DOHH2 (cell line): ENCODE measurements at regions not wholly inside any gene's neighbourhood (a gene's known extent, or its start where the extent isn't known, plus 50 kb on each side); places are given as distances from the start of the nearest gene placed in this dataset.

ENCODE experiments used
- H3F3A ChIP-seq: fragments of 200-600 bp; sonication (generic), shearing (Covaris generic); 2 replicates; pipeline ENCODE4 v1.6.0; 2016; ENCODE audit warnings: antibody characterized with exemption, mild to moderate bottlenecking; ENCODE audit not compliant: control insufficient read depth, insufficient read depth
- H3K27ac ChIP-seq: fragments of 200-600 bp; sonication (generic); 2 replicates; pipeline ENCODE4 v1.5.1; 2014; ENCODE audit warnings: low read depth, mild to moderate bottlenecking, low read length, moderate library complexity
- H3K27me3 ChIP-seq: fragments of 200-600 bp; sonication (generic); 2 replicates; pipeline ENCODE4 v1.6.1; 2014; ENCODE audit warnings: mild to moderate bottlenecking, low read length, mixed read lengths; ENCODE audit not compliant: control insufficient read depth
- H3K36me3 ChIP-seq: fragments of 200-600 bp; sonication (generic); 2 replicates; pipeline ENCODE4 v1.6.1; 2014; ENCODE audit warnings: mild to moderate bottlenecking, low read length, moderate library complexity, mixed read lengths; ENCODE audit not compliant: control insufficient read depth
- H3K4me1 ChIP-seq: fragments of 200-600 bp; sonication (generic); 2 replicates; pipeline ENCODE4 v1.6.1; 2014; ENCODE audit warnings: mild to moderate bottlenecking, low read length, mixed read lengths; ENCODE audit not compliant: control insufficient read depth
- H3K4me2 ChIP-seq: fragments of 200-600 bp; sonication (generic); 2 replicates; pipeline ENCODE4 v1.6.0; 2014; ENCODE audit warnings: mild to moderate bottlenecking, low read length, moderate library complexity
- H3K4me3 ChIP-seq: fragments of 200-600 bp; sonication (generic); 2 replicates; pipeline ENCODE4 v1.5.1; 2014; ENCODE audit warnings: mild to moderate bottlenecking, low read length, mixed read lengths
- H3K79me2 ChIP-seq: fragments of 200-600 bp; sonication (generic); 2 replicates; pipeline ENCODE4 v1.6.1; 2014; ENCODE audit warnings: mild to moderate bottlenecking, low read length, mixed read lengths; ENCODE audit not compliant: control insufficient read depth
- H3K9me2 ChIP-seq: fragments of 200-600 bp; sonication (generic); replicated peaks from 2 replicates; pipeline ENCODE4 v1.6.1; 2014; ENCODE audit warnings: mild to moderate bottlenecking, low read length, mixed read lengths; ENCODE audit not compliant: control insufficient read depth
- H3K9me3 ChIP-seq: fragments of 200-600 bp; sonication (generic); 2 replicates; pipeline ENCODE4 v1.6.1; 2014; ENCODE audit warnings: antibody characterized with exemption, low read length, mixed read lengths; ENCODE audit not compliant: control insufficient read depth, insufficient read depth
- H4K20me1 ChIP-seq: fragments of 200-600 bp; sonication (generic); 2 replicates; pipeline ENCODE4 v1.6.0; 2014; ENCODE audit warnings: low read depth, mild to moderate bottlenecking, antibody characterized with exemption, low read length, moderate library complexity; ENCODE audit not compliant: control insufficient read depth, insufficient read depth
- EZH2phosphoT487 ChIP-seq: fragments of 200-600 bp; sonication (generic); IDR thresholded peaks from 2 replicates; pipeline ENCODE4 v1.6.1; 2017; ENCODE audit warnings: borderline replicate concordance, mild to moderate bottlenecking, antibody characterized with exemption, low read length, moderate library complexity, mixed read lengths
- TF ChIP-seq, protein P1 (sequence below): fragments of 200-600 bp; sonication (generic); IDR thresholded peaks from one replicate; pipeline ENCODE4 v1.5.1; 2014; ENCODE audit warnings: antibody characterized with exemption, mild to moderate bottlenecking, low read depth, low read length; ENCODE audit not compliant: poor library complexity, severe bottlenecking

DNA sequence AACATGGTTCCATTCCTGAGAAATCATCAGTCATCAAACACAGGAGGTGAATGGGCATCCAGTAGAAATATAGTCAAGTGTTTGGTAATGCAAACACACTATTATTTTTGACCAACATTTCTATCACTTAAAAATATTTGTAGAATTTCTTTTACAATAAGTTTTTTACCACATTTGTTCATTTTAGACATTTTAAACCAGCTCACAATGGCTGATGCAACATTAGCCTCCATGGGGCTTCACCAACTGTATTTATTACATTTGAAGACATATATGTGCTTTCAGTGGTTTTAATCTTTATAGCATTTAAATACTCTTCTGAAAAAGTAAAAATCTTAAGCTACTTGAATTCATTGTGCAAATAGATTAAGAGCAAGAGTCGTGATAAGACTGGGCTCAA is 1201.4 kb upstream of the TMEM132C start:
- H3K27ac ChIP-seq = no peak overlapping the region
- H3F3A ChIP-seq = no peaks in the 10 kb centered on the region
- H3K36me3 ChIP-seq = no peaks in the 10 kb centered on the region
- TF ChIP-seq, protein P1, sequence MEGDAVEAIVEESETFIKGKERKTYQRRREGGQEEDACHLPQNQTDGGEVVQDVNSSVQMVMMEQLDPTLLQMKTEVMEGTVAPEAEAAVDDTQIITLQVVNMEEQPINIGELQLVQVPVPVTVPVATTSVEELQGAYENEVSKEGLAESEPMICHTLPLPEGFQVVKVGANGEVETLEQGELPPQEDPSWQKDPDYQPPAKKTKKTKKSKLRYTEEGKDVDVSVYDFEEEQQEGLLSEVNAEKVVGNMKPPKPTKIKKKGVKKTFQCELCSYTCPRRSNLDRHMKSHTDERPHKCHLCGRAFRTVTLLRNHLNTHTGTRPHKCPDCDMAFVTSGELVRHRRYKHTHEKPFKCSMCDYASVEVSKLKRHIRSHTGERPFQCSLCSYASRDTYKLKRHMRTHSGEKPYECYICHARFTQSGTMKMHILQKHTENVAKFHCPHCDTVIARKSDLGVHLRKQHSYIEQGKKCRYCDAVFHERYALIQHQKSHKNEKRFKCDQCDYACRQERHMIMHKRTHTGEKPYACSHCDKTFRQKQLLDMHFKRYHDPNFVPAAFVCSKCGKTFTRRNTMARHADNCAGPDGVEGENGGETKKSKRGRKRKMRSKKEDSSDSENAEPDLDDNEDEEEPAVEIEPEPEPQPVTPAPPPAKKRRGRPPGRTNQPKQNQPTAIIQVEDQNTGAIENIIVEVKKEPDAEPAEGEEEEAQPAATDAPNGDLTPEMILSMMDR = no peak
- H3K9me3 ChIP-seq = no peaks in the 10 kb centered on the region
- H3K4me1 ChIP-seq = no peaks in the 10 kb centered on the region
- H4K20me1 ChIP-seq = no peaks in the 10 kb centered on the region
- no peak overlapping the region for H3K4me3 ChIP-seq
- H3K4me2 ChIP-seq = no peak overlapping the region
- no peaks in the 10 kb centered on the region for H3K27me3 ChIP-seq
- H3K79me2 ChIP-seq = no peaks in the 10 kb centered on the region
- no peaks in the 10 kb centered on the region for H3K9me2 ChIP-seq

DNA sequence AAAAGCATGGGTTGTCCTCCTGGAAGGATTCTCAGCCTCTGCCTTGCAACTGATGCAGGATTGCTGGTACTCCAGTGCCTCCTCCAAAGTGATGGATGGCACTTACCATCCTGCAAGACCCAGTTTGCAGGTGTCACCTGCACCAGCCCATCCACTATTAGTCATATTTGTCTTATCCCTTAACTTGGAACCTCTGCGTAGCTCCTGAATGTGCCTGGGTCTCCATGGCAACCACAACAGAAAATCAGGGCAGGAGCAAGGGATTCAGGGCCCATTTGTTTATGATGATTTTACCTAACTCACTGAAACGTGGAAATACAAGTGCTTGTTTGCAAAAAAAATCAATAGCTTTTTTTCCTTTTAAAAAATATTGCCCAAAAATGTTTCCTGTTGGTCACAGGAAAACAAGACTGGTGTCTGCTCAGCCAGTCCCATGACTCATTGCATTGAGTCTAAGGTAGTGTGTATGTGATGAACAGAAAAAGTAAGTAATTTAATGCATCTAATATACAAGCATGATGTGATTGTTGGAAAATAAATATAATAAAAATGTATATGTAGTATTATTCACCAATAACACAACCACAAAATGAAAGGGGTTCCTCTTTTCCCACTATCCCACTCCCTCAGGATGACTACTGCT is 1196.3 kb upstream of the TMEM132C start:
- Histone ChIP-seq H3K9me2 (no peaks in the 10 kb centered on the region), H3K36me3 (no peaks in the 10 kb centered on the region), H3K9me3 (no peaks in the 10 kb centered on the region)

GRCh38 chr12:127074161-127074560 is 1192.8 kb upstream of the TMEM132C start:
- Histone ChIP-seq H3K9me3 (no peaks in the 10 kb centered on the region), H3K9me2 (no peaks in the 10 kb centered on the region), H3K27me3 (no peaks in the 10 kb centered on the region), H4K20me1 (no peaks in the 10 kb centered on the region), H3K4me1 (no peaks in the 10 kb centered on the region), H3K27ac (no peak overlapping the region), H3K36me3 (no peaks in the 10 kb centered on the region), H3K79me2 (no peaks in the 10 kb centered on the region), H3K4me2 (no peak overlapping the region), H3F3A (no peaks in the 10 kb centered on the region), H3K4me3 (no peak overlapping the region)
- TF ChIP-seq EZH2phosphoT487 = no peak
- TF ChIP-seq, protein P1 = no peak

More for the DNA sequence above, 1196.3 kb upstream of the TMEM132C start:
- no peaks in the 10 kb centered on the region for H4K20me1 ChIP-seq
- no peaks in the 10 kb centered on the region for H3F3A ChIP-seq
- no peaks in the 10 kb centered on the region for H3K27me3 ChIP-seq
- H3K79me2 ChIP-seq = no peaks in the 10 kb centered on the region
- H3K4me2 ChIP-seq = no peak overlapping the region
- no peak overlapping the region for H3K27ac ChIP-seq
- H3K4me3 ChIP-seq = no peak overlapping the region
- TF ChIP-seq EZH2phosphoT487 = no peak
- TF ChIP-seq, protein P1 = no peak
- H3K4me1 ChIP-seq = no peaks in the 10 kb centered on the region
